NCI-H1436 treated with DMSO at 0.1 percent for 48 hours (cell line): ENCODE measurements at regions not wholly inside any gene's neighbourhood (a gene's known extent, or its start where the extent isn't known, plus 50 kb on each side); places are given as distances from the start of the nearest gene placed in this dataset.

Experiments used
- DNase-seq: peaks from one replicate; lab custom pipeline; 2025; lab: John Stamatoyannopoulos, UW

GRCh38 chr9:77084094-77084493 is 64.6 kb downstream of the FOXB2 start:
- no peak for DNase-seq

GRCh38 chr9:77085416-77085815 is 66.0 kb downstream of the FOXB2 start:
- DNase-seq = no peak

GRCh38 chr9:77087506-77087905 is 68.1 kb downstream of the FOXB2 start:
- DNase-seq = no peak

- no peak for DNase-seq
Measured at GRCh38 chr9:77092536-77092935, 73.1 kb downstream of the FOXB2 start.

- DNase-seq = no peak
Measured at GRCh38 chr9:77094150-77094549, 74.7 kb downstream of the FOXB2 start.

GRCh38 chr9:77097335-77097734 is 77.9 kb downstream of the FOXB2 start:
- DNase-seq = no peak

GRCh38 chr9:77099388-77099787 is 77.9 kb upstream of the VPS13A start:
- DNase-seq = peak; percentile 68

GRCh38 chr9:77111408-77111807 is 65.9 kb upstream of the VPS13A start:
- no peak for DNase-seq

- DNase-seq = no peak
Measured at GRCh38 chr9:77125665-77126064, 51.7 kb upstream of the VPS13A start.

- DNase-seq = no peak
Measured at GRCh38 chr9:77127071-77127470, 50.3 kb upstream of the VPS13A start.
